Upper lobe of right lung (tissue), 1 donor: ENCODE measurements at regions not wholly inside any gene's neighbourhood (a gene's known extent, or its start where the extent isn't known, plus 50 kb on each side); places are given as distances from the start of the nearest gene placed in this dataset.
"Not testable (repeated sequence)": the region's sequence is repeated elsewhere in the genome, so short reads cannot be mapped to it uniquely, and the experiment has no call there.

Source experiments
- ATAC-seq: fragments of 200-7000 bp; cut with Tn5 transposase; one replicate; pipeline ENCODE4 v1.9.1; 2020; ENCODE audit warnings: mild to moderate bottlenecking, moderate library complexity
- DNase-seq: peaks from one replicate; pipeline ENCODE4 v3.0.0-alpha.2; 2020
- H3K27ac ChIP-seq: fragments of 200-600 bp; one replicate; pipeline ENCODE4 v1.8.0; 2022
- H3K27me3 ChIP-seq: fragments of 200-600 bp; one replicate; pipeline ENCODE4 v1.8.0; 2022; ENCODE audit warnings: mild to moderate bottlenecking
- H3K36me3 ChIP-seq: fragments of 200-600 bp; one replicate; pipeline ENCODE4 v1.8.0; 2022
- H3K4me1 ChIP-seq: fragments of 200-600 bp; one replicate; pipeline ENCODE4 v1.8.0; 2022
- H3K4me3 ChIP-seq: fragments of 200-600 bp; one replicate; pipeline ENCODE4 v1.8.0; 2022; ENCODE audit warnings: mild to moderate bottlenecking
- H3K9me3 ChIP-seq: fragments of 200-600 bp; one replicate; pipeline ENCODE4 v1.8.0; 2022
- CTCF ChIP-seq: fragments of 200-600 bp; IDR thresholded peaks from one replicate; pipeline ENCODE4 v1.8.0; 2022; ENCODE audit warnings: antibody characterized with exemption
- intact Hi-C: fragments of 100-400 bp; cut with DNase I; formaldehyde crosslinking; loops from one replicate; pipeline ENCODE4 v1.11.0; 2022
- donor health status: DM: no; HTN: yes; CAD: no; lungs with severe emphysema.

GRCh38 chr11:109706945-109707344 lies 285.0 kb downstream of the C11orf87 start:
- Histone ChIP-seq H3K4me1 (no peaks in the 10 kb centered on the region), H3K36me3 (no peaks in the 10 kb centered on the region), H3K4me3 (no peak overlapping the region), H3K27ac (no peak overlapping the region), H3K9me3 (no peaks in the 10 kb centered on the region), H3K27me3 (no peaks in the 10 kb centered on the region)
- DNase-seq (no peak), ATAC-seq (peak; percentile 91)
- TF ChIP-seq CTCF = no peak
- intact Hi-C loops = no loop called here

- no peaks in the 10 kb centered on the region for H3K27me3 ChIP-seq
- H3K9me3 ChIP-seq = no peaks in the 10 kb centered on the region
- no peaks in the 10 kb centered on the region for H3K36me3 ChIP-seq
- no peak for TF ChIP-seq CTCF
- no peak for DNase-seq
- intact Hi-C loops = no loop called here
- no peak overlapping the region for H3K4me3 ChIP-seq
- ATAC-seq = peak; percentile 80
- H3K27ac ChIP-seq = no peak overlapping the region
- H3K4me1 ChIP-seq = no peaks in the 10 kb centered on the region
Measured at GRCh38 chr11:109707411-109707810, 285.4 kb downstream of the C11orf87 start.

GRCh38 chr11:109708184-109708583 lies 286.2 kb downstream of the C11orf87 start:
- H3K4me3 ChIP-seq = no peak overlapping the region
- no peak for DNase-seq
- no peak overlapping the region for H3K27ac ChIP-seq
- no peaks in the 10 kb centered on the region for H3K27me3 ChIP-seq
- H3K36me3 ChIP-seq = no peaks in the 10 kb centered on the region
- ATAC-seq = no peak
- intact Hi-C loops = no loop called here
- TF ChIP-seq CTCF = no peak
- H3K9me3 ChIP-seq = no peaks in the 10 kb centered on the region
- H3K4me1 ChIP-seq = no peaks in the 10 kb centered on the region

- H3K4me3 ChIP-seq, ATAC-seq, H3K27me3 ChIP-seq, DNase-seq, H3K4me1 ChIP-seq, H3K9me3 ChIP-seq, intact Hi-C loops, H3K36me3 ChIP-seq, H3K27ac ChIP-seq: not testable (repeated sequence)
Measured at GRCh38 chr11:109714444-109714843, 292.5 kb downstream of the C11orf87 start.

GRCh38 chr11:109715424-109715823 lies 293.4 kb downstream of the C11orf87 start:
- DNase-seq = not testable (repeated sequence)

GRCh38 chr11:109726061-109726460 lies 304.1 kb downstream of the C11orf87 start:
- Histone ChIP-seq H3K27me3 (no peaks in the 10 kb centered on the region), H3K9me3 (no peaks in the 10 kb centered on the region), H3K36me3 (no peaks in the 10 kb centered on the region), H3K4me3 (no peak overlapping the region), H3K27ac (no peak overlapping the region), H3K4me1 (no peaks in the 10 kb centered on the region)
- ATAC-seq (no peak), DNase-seq (no peak)
- TF ChIP-seq CTCF = no peak
- intact Hi-C loops = no loop called here

More at GRCh38 chr11:109715424-109715823, 293.4 kb downstream of the C11orf87 start:
- H3K4me1 ChIP-seq, H3K27me3 ChIP-seq, ATAC-seq, intact Hi-C loops, H3K9me3 ChIP-seq, H3K36me3 ChIP-seq, H3K27ac ChIP-seq, H3K4me3 ChIP-seq: not testable (repeated sequence)

- Histone ChIP-seq H3K27me3 (no peaks in the 10 kb centered on the region), H3K36me3 (no peaks in the 10 kb centered on the region), H3K9me3 (no peaks in the 10 kb centered on the region), H3K27ac (no peak overlapping the region), H3K4me3 (no peak overlapping the region), H3K4me1 (no peaks in the 10 kb centered on the region)
- intact Hi-C loops = no loop called here
- no peak for TF ChIP-seq CTCF
- DNase-seq (no peak), ATAC-seq (no peak)
Measured at GRCh38 chr11:109728056-109728455, 306.1 kb downstream of the C11orf87 start.
